ENCODE measurements at regions not wholly inside any gene's neighbourhood (a gene's known extent, or its start where the extent isn't known, plus 50 kb on each side); places are given as distances from the start of the nearest gene placed in this dataset.

DNA sequence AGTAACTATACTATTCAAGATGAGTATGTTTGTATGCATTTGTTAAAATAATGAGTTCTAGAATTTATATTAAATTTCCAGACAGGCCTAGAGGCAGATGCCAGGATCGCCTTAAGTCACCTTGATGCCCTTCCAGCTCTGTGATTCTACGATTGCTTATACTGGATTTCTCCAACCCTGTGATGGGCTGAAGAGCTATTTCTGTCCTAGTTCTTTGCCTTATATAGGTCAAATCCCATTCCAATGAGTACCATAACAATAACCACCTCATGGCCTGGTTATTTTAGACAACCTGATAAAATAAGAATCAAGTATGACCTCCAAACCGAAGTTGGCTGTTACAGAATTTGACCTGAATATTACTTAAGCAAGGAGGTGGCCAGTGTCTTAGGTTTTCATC, 79.8 kb upstream of the BLID start:
- in situ Hi-C loops (cut with MboI), result no loop called here
- H2AFZ ChIP-seq (ENCODE audit: low read depth, low read length), result no peak overlapping the region
- no peaks in the 10 kb centered on the region for H3K9me3 ChIP-seq (replicated peaks; ENCODE audit: control insufficient read depth, insufficient read depth, low read depth, low read length)
- ATAC-seq (no peak), FAIRE-seq (no peak), DNase-seq (ENCODE audit: extremely low read depth in 1 of 4, low spot score in 3 of 4) (no peak)
- H3K4me1 ChIP-seq (replicated peaks in 1 of 2; ENCODE audit: control insufficient read depth in 2 of 2, insufficient read depth in 2 of 2, low read length in 2 of 2), result no peaks in the 10 kb centered on the region
- H3K9ac ChIP-seq (ENCODE audit: insufficient read depth in 1 of 2, low read depth in 2 of 2, low read length in 2 of 2), result no peak overlapping the region
- intact Hi-C loops (cut with micrococcal nuclease), result no loop called here
- 0% methylated on average over 3 of the region's 3 CpGs for WGBS (ENCODE audit: insufficient coverage, low coverage, missing lambda C conversion rate)
- H3K27ac ChIP-seq (ENCODE audit: extremely low read depth, low read depth, low read length), result no peak overlapping the region
- BruUV-seq (replicated peaks), result no TSS peak
- H3K4me3 ChIP-seq, result no peak overlapping the region
- POLR2A ChIA-PET, result no interaction called here
- H3K36me3 ChIP-seq (ENCODE audit: control insufficient read depth, insufficient read depth, low read length), result no peaks in the 10 kb centered on the region
- no peaks in the 10 kb centered on the region for H4K20me1 ChIP-seq (replicated peaks; ENCODE audit: control insufficient read depth, insufficient read depth, low read length)
- no peaks in the 10 kb centered on the region for H3K9me1 ChIP-seq (ENCODE audit: control insufficient read depth, insufficient read depth, low read length)
- CTCF ChIA-PET (ENCODE audit: low intra/inter-chr PET ratio), result no interaction called here
- H3K4me2 ChIP-seq (ENCODE audit: insufficient read depth, low read length), result no peak overlapping the region
- H3K79me2 ChIP-seq (ENCODE audit: control insufficient read depth, insufficient read depth, low read length), result no peaks in the 10 kb centered on the region
- H3K27me3 ChIP-seq (ENCODE audit: control insufficient read depth in 2 of 2, insufficient read depth in 2 of 2, low read length in 2 of 2), result no peaks in the 10 kb centered on the region
- TF ChIP-seq, protein P1, sequence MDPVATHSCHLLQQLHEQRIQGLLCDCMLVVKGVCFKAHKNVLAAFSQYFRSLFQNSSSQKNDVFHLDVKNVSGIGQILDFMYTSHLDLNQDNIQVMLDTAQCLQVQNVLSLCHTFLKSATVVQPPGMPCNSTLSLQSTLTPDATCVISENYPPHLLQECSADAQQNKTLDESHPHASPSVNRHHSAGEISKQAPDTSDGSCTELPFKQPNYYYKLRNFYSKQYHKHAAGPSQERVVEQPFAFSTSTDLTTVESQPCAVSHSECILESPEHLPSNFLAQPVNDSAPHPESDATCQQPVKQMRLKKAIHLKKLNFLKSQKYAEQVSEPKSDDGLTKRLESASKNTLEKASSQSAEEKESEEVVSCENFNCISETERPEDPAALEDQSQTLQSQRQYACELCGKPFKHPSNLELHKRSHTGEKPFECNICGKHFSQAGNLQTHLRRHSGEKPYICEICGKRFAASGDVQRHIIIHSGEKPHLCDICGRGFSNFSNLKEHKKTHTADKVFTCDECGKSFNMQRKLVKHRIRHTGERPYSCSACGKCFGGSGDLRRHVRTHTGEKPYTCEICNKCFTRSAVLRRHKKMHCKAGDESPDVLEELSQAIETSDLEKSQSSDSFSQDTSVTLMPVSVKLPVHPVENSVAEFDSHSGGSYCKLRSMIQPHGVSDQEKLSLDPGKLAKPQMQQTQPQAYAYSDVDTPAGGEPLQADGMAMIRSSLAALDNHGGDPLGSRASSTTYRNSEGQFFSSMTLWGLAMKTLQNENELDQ (CRISPR knock-in tag; IDR thresholded peaks at IDR 0.05; ENCODE audit: borderline replicate concordance), result no peak
- no peak for TF ChIP-seq ZNF23 (CRISPR knock-in tag; IDR thresholded peaks at IDR 0.05)
- TF ChIP-seq, protein P2, sequence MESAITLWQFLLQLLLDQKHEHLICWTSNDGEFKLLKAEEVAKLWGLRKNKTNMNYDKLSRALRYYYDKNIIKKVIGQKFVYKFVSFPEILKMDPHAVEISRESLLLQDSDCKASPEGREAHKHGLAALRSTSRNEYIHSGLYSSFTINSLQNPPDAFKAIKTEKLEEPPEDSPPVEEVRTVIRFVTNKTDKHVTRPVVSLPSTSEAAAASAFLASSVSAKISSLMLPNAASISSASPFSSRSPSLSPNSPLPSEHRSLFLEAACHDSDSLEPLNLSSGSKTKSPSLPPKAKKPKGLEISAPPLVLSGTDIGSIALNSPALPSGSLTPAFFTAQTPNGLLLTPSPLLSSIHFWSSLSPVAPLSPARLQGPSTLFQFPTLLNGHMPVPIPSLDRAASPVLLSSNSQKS (CRISPR knock-in tag; IDR thresholded peaks at IDR 0.05), result no peak
- no peak for TF ChIP-seq PTBP1 (IDR thresholded peaks at IDR 0.05; ENCODE audit: low read depth, low read length)
- TF ChIP-seq ZFP36 (IDR thresholded peaks at IDR 0.05; ENCODE audit: low read depth, low read length, partially characterized antibody), result no peak
- TF ChIP-seq ZNF79 (CRISPR knock-in tag; IDR thresholded peaks at IDR 0.05; ENCODE audit: low read depth), result no peak
- TF ChIP-seq, protein P3, sequence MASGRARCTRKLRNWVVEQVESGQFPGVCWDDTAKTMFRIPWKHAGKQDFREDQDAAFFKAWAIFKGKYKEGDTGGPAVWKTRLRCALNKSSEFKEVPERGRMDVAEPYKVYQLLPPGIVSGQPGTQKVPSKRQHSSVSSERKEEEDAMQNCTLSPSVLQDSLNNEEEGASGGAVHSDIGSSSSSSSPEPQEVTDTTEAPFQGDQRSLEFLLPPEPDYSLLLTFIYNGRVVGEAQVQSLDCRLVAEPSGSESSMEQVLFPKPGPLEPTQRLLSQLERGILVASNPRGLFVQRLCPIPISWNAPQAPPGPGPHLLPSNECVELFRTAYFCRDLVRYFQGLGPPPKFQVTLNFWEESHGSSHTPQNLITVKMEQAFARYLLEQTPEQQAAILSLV (tag; IDR thresholded peaks at IDR 0.05), result no peak
- TF ChIP-seq KLF13 (tag; IDR thresholded peaks at IDR 0.05; ENCODE audit: borderline replicate concordance, low read depth), result no peak
- TF ChIP-seq ZNF175 (CRISPR knock-in tag; IDR thresholded peaks at IDR 0.05; ENCODE audit: low read depth), result no peak
- no peak for TF ChIP-seq ZNF274 (IDR thresholded peaks at IDR 0.05; ENCODE audit: borderline replicate concordance, low read depth, low read length)
- TF ChIP-seq TCFL5 (CRISPR knock-in tag; conservative IDR thresholded peaks at IDR 0.05), result no peak
- TF ChIP-seq, protein P4, sequence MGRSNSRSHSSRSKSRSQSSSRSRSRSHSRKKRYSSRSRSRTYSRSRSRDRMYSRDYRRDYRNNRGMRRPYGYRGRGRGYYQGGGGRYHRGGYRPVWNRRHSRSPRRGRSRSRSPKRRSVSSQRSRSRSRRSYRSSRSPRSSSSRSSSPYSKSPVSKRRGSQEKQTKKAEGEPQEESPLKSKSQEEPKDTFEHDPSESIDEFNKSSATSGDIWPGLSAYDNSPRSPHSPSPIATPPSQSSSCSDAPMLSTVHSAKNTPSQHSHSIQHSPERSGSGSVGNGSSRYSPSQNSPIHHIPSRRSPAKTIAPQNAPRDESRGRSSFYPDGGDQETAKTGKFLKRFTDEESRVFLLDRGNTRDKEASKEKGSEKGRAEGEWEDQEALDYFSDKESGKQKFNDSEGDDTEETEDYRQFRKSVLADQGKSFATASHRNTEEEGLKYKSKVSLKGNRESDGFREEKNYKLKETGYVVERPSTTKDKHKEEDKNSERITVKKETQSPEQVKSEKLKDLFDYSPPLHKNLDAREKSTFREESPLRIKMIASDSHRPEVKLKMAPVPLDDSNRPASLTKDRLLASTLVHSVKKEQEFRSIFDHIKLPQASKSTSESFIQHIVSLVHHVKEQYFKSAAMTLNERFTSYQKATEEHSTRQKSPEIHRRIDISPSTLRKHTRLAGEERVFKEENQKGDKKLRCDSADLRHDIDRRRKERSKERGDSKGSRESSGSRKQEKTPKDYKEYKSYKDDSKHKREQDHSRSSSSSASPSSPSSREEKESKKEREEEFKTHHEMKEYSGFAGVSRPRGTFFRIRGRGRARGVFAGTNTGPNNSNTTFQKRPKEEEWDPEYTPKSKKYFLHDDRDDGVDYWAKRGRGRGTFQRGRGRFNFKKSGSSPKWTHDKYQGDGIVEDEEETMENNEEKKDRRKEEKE (IDR thresholded peaks at IDR 0.05; ENCODE audit: borderline replicate concordance in 1 of 2, control insufficient read depth in 1 of 2, low read depth in 2 of 2, low read length in 1 of 2), result no peak
- TF ChIP-seq TARDBP (IDR thresholded peaks at IDR 0.05), result no peak
- TF ChIP-seq NUFIP1 (IDR thresholded peaks at IDR 0.05; ENCODE audit: partially characterized antibody), result no peak

All from K562 (cell line).